Heart left ventricle (tissue), 16 donors: ENCODE measurements at regions not wholly inside any gene's neighbourhood (a gene's known extent, or its start where the extent isn't known, plus 50 kb on each side); places are given as distances from the start of the nearest gene placed in this dataset.

Experiments
- ATAC-seq, 4 donors: fragments of 200-7000 bp; cut with Tn5 transposase; one replicate each; pipeline ENCODE4 v1.9.1; 2020 to 2022; ENCODE audit warnings: moderate library complexity in 4 of 4, mild to moderate bottlenecking in 3 of 4, moderate number of reproducible peaks in 1 of 4
- DNase-seq, 5 donors: peaks; one replicate each; pipeline ENCODE4 v3.0.0-alpha.2; 2020
- H3K27ac ChIP-seq, 12 donors: fragments of 200-600 bp; sonication (generic) in 4 of 12; one replicate each; pipeline versions ENCODE4 v1.5.0 to v1.8.0; 2016 to 2022; ENCODE audit warnings: mild to moderate bottlenecking in 2 of 12
- H3K27me3 ChIP-seq, 9 donors: fragments of 200-600 bp; sonication (generic) in 2 of 9; one replicate each; pipeline versions ENCODE4 v1.5.1 to v1.8.0; 2016 to 2022; ENCODE audit warnings: mild to moderate bottlenecking in 3 of 9
- H3K36me3 ChIP-seq, 9 donors: fragments of 200-600 bp; sonication (generic) in 2 of 9; one replicate each; pipeline versions ENCODE4 v1.5.0 to v1.8.0; 2018 to 2022; ENCODE audit warnings: mild to moderate bottlenecking in 2 of 9
- H3K4me1 ChIP-seq, 12 donors: fragments of 200-600 bp; sonication (generic) in 4 of 12; one replicate each; pipeline versions ENCODE4 v1.5.0 to v1.8.0; 2016 to 2022; ENCODE audit warnings: mild to moderate bottlenecking in 3 of 12
- H3K4me3 ChIP-seq, 12 donors: fragments of 200-600 bp; sonication (generic) in 4 of 12; one replicate each; pipeline versions ENCODE4 v1.5.0 to v1.8.0; 2017 to 2022; ENCODE audit warnings: mild to moderate bottlenecking in 9 of 12, moderate library complexity in 4 of 12
- H3K9me3 ChIP-seq, 12 donors: fragments of 200-600 bp; sonication (generic) in 4 of 12; one replicate each; pipeline versions ENCODE4 v1.5.0 to v1.8.0; 2016 to 2022; ENCODE audit warnings: mild to moderate bottlenecking in 1 of 12
- POLR2A ChIP-seq, 2 donors: fragments of 450-650 bp; IDR thresholded peaks; one replicate each; pipeline ENCODE4 v1.6.1; 2017; ENCODE audit warnings: antibody characterized with exemption in 2 of 2, mild to moderate bottlenecking in 2 of 2, moderate library complexity in 2 of 2
- WGBS, 4 donors: extraction: QIAGEN DNeasy Blood & Tissue Kit in 2 of 4; methylation state at CpG; one replicate each; pipeline versions ENCODE4 v1.1.5 to v1.1.7; 2013 to 2018; 5-methylcytosine and 5-hydroxymethylcytosine counted together
- intact Hi-C, 10 donors: fragments of 100-400 bp; cut with DNase I; formaldehyde crosslinking; loops; one replicate each; pipeline versions ENCODE4 v1.11.1 to v1.14.2; 2022
- TF ChIP-seq, protein P1 (sequence below), 12 donors: fragments of 200-600 bp; sonication (generic) in 4 of 12; IDR thresholded peaks; one replicate each; pipeline versions ENCODE4 v1.5.0 to v1.8.0; 2018 to 2022; ENCODE audit warnings: antibody characterized with exemption in 12 of 12, mild to moderate bottlenecking in 5 of 12
- donor health status: ischemic (EF 13 %, LVEDD 7.1; RV severe dilation, severe dysfunction).
- donor health status: healthy with polysubstance abuse.
- donor health status: DM: no; HTN: yes; CAD: no.
- donor health status: DM: no; HTN: no; CAD: no.
- donor health status: ischemic (EF 25% LVEDD 6.9; RV normal size, moderate dysfunction).
- donor health status: ischemic (EF 25% LVEDD 5.7; RV mildly dilated, moderate dysfunction).
- donor health status: healthy.
- donor health status: DM: yes; HTN: yes; CAD: no.
- donor health status: ischemic (EF 35%, LVEDD 5.7; RV mildly dilated, moderate dysfunction).
- donor health status: nonischemic (EF 11% LVEDD 7.7; RV severe dilation, severe dysfunction).
- donor health status: DM: yes; HTN: yes; CAD: no.
- donor health status: PGD.
- donor health status: ischemic (EF 29% LVEDD 5.4; RV normal size, mild dysfunction).
- donor health status: nonischemic (EF 23%, LVEDD 6.1; RV moderate dilation, normal function).

DNA sequence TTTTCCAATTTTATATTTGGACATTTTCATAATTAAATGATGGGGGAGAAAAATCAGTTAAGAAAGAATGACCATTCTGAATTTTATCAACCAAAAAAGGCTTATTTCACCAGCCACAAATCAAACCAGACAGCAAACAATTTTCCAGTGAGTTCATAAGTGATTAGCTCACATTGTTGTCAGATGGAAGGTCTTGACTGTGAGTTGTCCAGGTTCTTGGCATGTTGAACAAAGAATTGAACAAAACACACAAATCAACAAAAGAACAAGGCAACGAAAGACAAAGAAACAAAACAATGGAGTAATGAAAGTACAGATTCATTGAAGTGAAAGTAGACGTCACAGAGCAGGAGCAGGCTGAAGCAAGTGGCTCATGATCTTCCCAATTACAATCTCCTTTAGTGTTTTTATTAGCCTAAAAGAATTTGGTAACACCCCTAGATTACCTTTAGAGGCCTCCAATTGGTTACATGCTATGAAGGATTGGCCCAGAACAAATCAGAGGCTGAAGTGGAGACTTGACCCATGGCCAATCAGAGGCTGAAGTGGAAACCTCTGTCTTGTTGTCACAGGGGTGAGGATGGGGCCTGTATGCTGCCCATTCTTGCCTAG is 248.7 kb downstream of the NEBL start:
- Histone ChIP-seq H3K36me3 (no peaks in the 10 kb centered on the region), H3K4me3 (no peak overlapping the region), H3K27ac (no peak overlapping the region), H3K27me3 (no peaks in the 10 kb centered on the region), H3K4me1 (no peaks in the 10 kb centered on the region), H3K9me3 (peaks cover 0 to 6% (median 0%) of the 10 kb centered on the region in 12 donors)
- DNase-seq (no peak), ATAC-seq (no peak)
- TF ChIP-seq, protein P1, sequence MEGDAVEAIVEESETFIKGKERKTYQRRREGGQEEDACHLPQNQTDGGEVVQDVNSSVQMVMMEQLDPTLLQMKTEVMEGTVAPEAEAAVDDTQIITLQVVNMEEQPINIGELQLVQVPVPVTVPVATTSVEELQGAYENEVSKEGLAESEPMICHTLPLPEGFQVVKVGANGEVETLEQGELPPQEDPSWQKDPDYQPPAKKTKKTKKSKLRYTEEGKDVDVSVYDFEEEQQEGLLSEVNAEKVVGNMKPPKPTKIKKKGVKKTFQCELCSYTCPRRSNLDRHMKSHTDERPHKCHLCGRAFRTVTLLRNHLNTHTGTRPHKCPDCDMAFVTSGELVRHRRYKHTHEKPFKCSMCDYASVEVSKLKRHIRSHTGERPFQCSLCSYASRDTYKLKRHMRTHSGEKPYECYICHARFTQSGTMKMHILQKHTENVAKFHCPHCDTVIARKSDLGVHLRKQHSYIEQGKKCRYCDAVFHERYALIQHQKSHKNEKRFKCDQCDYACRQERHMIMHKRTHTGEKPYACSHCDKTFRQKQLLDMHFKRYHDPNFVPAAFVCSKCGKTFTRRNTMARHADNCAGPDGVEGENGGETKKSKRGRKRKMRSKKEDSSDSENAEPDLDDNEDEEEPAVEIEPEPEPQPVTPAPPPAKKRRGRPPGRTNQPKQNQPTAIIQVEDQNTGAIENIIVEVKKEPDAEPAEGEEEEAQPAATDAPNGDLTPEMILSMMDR (IDR thresholded peaks at IDR 0.05), result no peak
- no peak for TF ChIP-seq POLR2A (IDR thresholded peaks at IDR 0.05)
- 75 to 93% (median 85%) methylated on average over 2 of the region's 2 CpGs for WGBS, 4 donors
- intact Hi-C loops, result loop anchor here in 1 of 10 donors (10.0 kb wide), 1 partner anchor 116 kb away; no protein-coding TSS in a partner anchor

DNA sequence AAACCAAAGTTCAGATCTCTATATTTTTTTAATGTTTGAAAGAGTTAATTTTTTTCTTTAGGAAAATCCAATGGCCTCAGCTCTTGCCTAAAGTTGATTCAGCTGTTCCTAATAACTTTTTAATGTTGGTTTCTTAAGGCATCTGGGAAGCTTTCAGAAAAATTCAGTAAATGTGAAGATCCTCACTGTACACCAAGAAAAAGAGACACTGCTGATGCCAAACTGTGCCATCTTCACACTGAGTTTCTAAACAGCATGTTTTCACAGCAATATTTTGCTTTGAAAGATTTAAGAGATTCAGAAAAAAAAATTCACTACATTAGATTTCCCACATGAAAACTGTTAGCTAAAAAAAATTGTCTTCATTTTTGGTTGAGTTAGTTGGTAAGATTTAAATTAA is 249.4 kb downstream of the NEBL start:
- H3K4me3 ChIP-seq, result no peak overlapping the region
- H3K36me3 ChIP-seq, result no peaks in the 10 kb centered on the region
- intact Hi-C loops, result loop anchor here in 1 of 10 donors (10.0 kb wide), 1 partner anchor 117 kb away; no protein-coding TSS in a partner anchor
- H3K27ac ChIP-seq, result no peak overlapping the region
- H3K4me1 ChIP-seq, result peaks cover 0 to under 1% (median 0%) of the 10 kb centered on the region in 12 donors
- TF ChIP-seq, protein P1 (IDR thresholded peaks at IDR 0.05), result no peak
- TF ChIP-seq POLR2A (IDR thresholded peaks at IDR 0.05), result no peak
- peaks cover 0 to 6% (median 0%) of the 10 kb centered on the region in 12 donors for H3K9me3 ChIP-seq
- no peaks in the 10 kb centered on the region for H3K27me3 ChIP-seq
- ATAC-seq (no peak), DNase-seq (no peak)

- Histone ChIP-seq H3K4me1 (peaks cover 0 to 21% (median 5%) of the 10 kb centered on the region in 12 donors), H3K27me3 (no peaks in the 10 kb centered on the region), H3K4me3 (no peak overlapping the region), H3K27ac (no peak overlapping the region), H3K9me3 (no peaks in the 10 kb centered on the region), H3K36me3 (no peaks in the 10 kb centered on the region)
- no peak for DNase-seq
- no peak for ATAC-seq
- TF ChIP-seq POLR2A (IDR thresholded peaks at IDR 0.05), result no peak
- TF ChIP-seq, protein P1 (IDR thresholded peaks at IDR 0.05), result no peak
- intact Hi-C loops, result loop anchor here in 1 of 10 donors (10.0 kb wide), 1 partner anchor 120 kb away; no protein-coding TSS in a partner anchor
- 75 to 81% (median 80%) methylated on average over 8 of the region's 8 CpGs for WGBS, 4 donors
Observed at GRCh38 chr10:20644421-20644820, 252.7 kb downstream of the NEBL start.

GRCh38 chr10:20641605-20642004 is 255.5 kb downstream of the NEBL start:
- H3K27me3 ChIP-seq, result no peaks in the 10 kb centered on the region
- H3K36me3 ChIP-seq, result no peaks in the 10 kb centered on the region
- peak overlapping the region in 10 of 12 donors; percentile 17 to 87 (median 66) for H3K27ac ChIP-seq
- peak in 3 of 4 donors; percentile 64 to 95 (median 69) for ATAC-seq
- no peaks in the 10 kb centered on the region for H3K9me3 ChIP-seq
- H3K4me3 ChIP-seq, result no peak overlapping the region
- intact Hi-C loops, result loop anchor here in 1 of 10 donors (10.0 kb wide), 1 partner anchor 123 kb away; no protein-coding TSS in a partner anchor
- WGBS, 4 donors, result 39 to 57% (median 50%) methylated on average over 4 of the region's 4 CpGs
- H3K4me1 ChIP-seq, result peaks cover 0 to 21% (median 5%) of the 10 kb centered on the region in 12 donors
- DNase-seq, result peak in 4 of 5 donors; percentile 25 to 50 (median 42)
- TF ChIP-seq, protein P1 (IDR thresholded peaks at IDR 0.05), result no peak
- TF ChIP-seq POLR2A (IDR thresholded peaks at IDR 0.05), result no peak
